ENCODE measurements at regions not wholly inside any gene's neighbourhood (a gene's known extent, or its start where the extent isn't known, plus 50 kb on each side); places are given as distances from the start of the nearest gene placed in this dataset.

GRCh38 chr12:60196366-60196765 is 600.5 kb downstream of the SLC16A7 start:
- no peak for TF ChIP-seq CTCF (IDR thresholded peaks at IDR 0.05)
- no peak for DNase-seq
- H3K4me3 ChIP-seq, result no peak overlapping the region
- H3K27ac ChIP-seq, result no peak overlapping the region
- H3K27me3 ChIP-seq, result no peaks in the 10 kb centered on the region
- intact Hi-C loops (cut with DNase I), result no loop called here
- no peaks in the 10 kb centered on the region for H3K4me1 ChIP-seq
- no peaks in the 10 kb centered on the region for H3K9me3 ChIP-seq
- H3K9ac ChIP-seq (ENCODE audit: low read depth in 2 of 2, low read length in 2 of 2), result no peak overlapping the region
- no peaks in the 10 kb centered on the region for H3K36me3 ChIP-seq

- no peak overlapping the region for H3K4me3 ChIP-seq
- no peaks in the 10 kb centered on the region for H3K27me3 ChIP-seq
- H3K9me3 ChIP-seq, result no peaks in the 10 kb centered on the region
- H3K9ac ChIP-seq (ENCODE audit: low read depth in 2 of 2, low read length in 2 of 2), result no peak overlapping the region
- H3K27ac ChIP-seq, result no peak overlapping the region
- H3K4me1 ChIP-seq, result no peaks in the 10 kb centered on the region
- intact Hi-C loops (cut with DNase I), result no loop called here
- no peak for TF ChIP-seq CTCF (IDR thresholded peaks at IDR 0.05)
- DNase-seq, result no peak
- no peaks in the 10 kb centered on the region for H3K36me3 ChIP-seq
Observed at GRCh38 chr12:60197589-60197988, 601.8 kb downstream of the SLC16A7 start.

GRCh38 chr12:60201891-60202290 is 606.1 kb downstream of the SLC16A7 start:
- Histone ChIP-seq H3K9me3 (no peaks in the 10 kb centered on the region), H3K9ac (ENCODE audit: low read depth in 2 of 2, low read length in 2 of 2) (no peak overlapping the region), H3K4me1 (no peaks in the 10 kb centered on the region), H3K4me3 (no peak overlapping the region), H3K36me3 (no peaks in the 10 kb centered on the region), H3K27ac (no peak overlapping the region), H3K27me3 (no peaks in the 10 kb centered on the region)
- DNase-seq, result no peak
- TF ChIP-seq CTCF (IDR thresholded peaks at IDR 0.05), result no peak
- intact Hi-C loops (cut with DNase I), result no loop called here

GRCh38 chr12:60205500-60205899 is 609.7 kb downstream of the SLC16A7 start:
- TF ChIP-seq CTCF (IDR thresholded peaks at IDR 0.05), result no peak
- Histone ChIP-seq H3K9me3 (no peaks in the 10 kb centered on the region), H3K4me1 (no peaks in the 10 kb centered on the region), H3K27ac (no peak overlapping the region), H3K27me3 (no peaks in the 10 kb centered on the region), H3K9ac (ENCODE audit: low read depth in 2 of 2, low read length in 2 of 2) (no peak overlapping the region), H3K36me3 (no peaks in the 10 kb centered on the region), H3K4me3 (no peak overlapping the region)
- DNase-seq, result no peak
- intact Hi-C loops (cut with DNase I), result no loop called here

GRCh38 chr12:60209521-60209920 is 613.7 kb downstream of the SLC16A7 start:
- Histone ChIP-seq H3K4me1 (no peaks in the 10 kb centered on the region), H3K27ac (no peak overlapping the region), H3K9ac (ENCODE audit: low read depth in 2 of 2, low read length in 2 of 2) (no peak overlapping the region), H3K27me3 (no peaks in the 10 kb centered on the region), H3K36me3 (no peaks in the 10 kb centered on the region), H3K4me3 (no peak overlapping the region), H3K9me3 (no peaks in the 10 kb centered on the region)
- no peak for TF ChIP-seq CTCF (IDR thresholded peaks at IDR 0.05)
- no peak for DNase-seq
- intact Hi-C loops (cut with DNase I), result no loop called here

GRCh38 chr12:60209933-60210332 is 614.1 kb downstream of the SLC16A7 start:
- no peaks in the 10 kb centered on the region for H3K27me3 ChIP-seq
- no peak overlapping the region for H3K4me3 ChIP-seq
- H3K36me3 ChIP-seq, result no peaks in the 10 kb centered on the region
- no peaks in the 10 kb centered on the region for H3K4me1 ChIP-seq
- intact Hi-C loops (cut with DNase I), result no loop called here
- no peak overlapping the region for H3K27ac ChIP-seq
- H3K9me3 ChIP-seq, result no peaks in the 10 kb centered on the region
- H3K9ac ChIP-seq (ENCODE audit: low read depth in 2 of 2, low read length in 2 of 2), result no peak overlapping the region
- no peak for TF ChIP-seq CTCF (IDR thresholded peaks at IDR 0.05)
- DNase-seq, result no peak

All from colonic mucosa (tissue), 4 donors.